ENCODE measurements at regions not wholly inside any gene's neighbourhood (a gene's known extent, or its start where the extent isn't known, plus 50 kb on each side); places are given as distances from the start of the nearest gene placed in this dataset.

DNA sequence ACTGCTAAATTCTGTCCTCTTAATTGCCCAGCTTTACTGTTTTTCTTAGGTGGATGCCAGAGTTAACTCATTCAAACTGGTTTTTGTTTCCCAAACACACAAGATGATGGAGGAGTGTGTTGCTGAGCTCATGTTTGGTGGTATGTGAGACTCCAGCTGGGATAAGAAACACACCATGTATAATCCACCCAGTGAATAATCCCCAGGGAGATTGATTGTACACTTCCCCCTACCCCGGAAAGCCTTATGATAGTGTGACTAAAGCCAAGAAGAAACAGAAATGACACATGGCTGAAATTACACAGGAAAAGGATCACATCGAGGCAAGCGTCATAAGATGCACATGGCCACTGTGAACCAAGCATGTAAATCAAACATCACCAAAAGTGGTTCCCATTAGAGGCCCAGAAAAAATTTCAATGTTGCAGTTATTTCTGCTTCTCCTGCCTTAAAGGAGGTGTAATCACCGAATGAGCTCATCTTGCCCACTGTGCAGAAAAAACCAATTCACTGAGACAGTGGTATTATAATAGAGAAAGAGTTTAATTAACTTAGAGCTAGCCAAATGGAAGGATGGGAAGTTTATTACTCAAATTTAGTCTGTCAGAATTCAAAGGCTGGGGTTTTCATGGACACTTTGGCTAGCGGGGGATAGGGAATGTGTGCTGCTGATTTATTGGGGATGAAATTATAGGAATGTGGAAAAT lies 56.7 kb upstream of the MAGI1 start:
- Histone ChIP-seq H3K79me1 (ENCODE audit: low read length) (no peaks in the 10 kb centered on the region), H3K4me3 (ENCODE audit: low read length) (no peak overlapping the region), H3K79me2 (ENCODE audit: control insufficient read depth, insufficient read depth, low read length) (no peaks in the 10 kb centered on the region), H3K4ac (ENCODE audit: low read depth, low read length) (no peak overlapping the region), H3K4me2 (ENCODE audit: low read length) (no peak overlapping the region), H4K5ac (ENCODE audit: low read length) (no peak overlapping the region), H3K23ac (ENCODE audit: low read length) (no peak overlapping the region), H2BK120ac (ENCODE audit: low read depth, low read length) (no peak overlapping the region), H3K18ac (ENCODE audit: low read length) (no peak overlapping the region), H3K56ac (ENCODE audit: low read length) (no peak overlapping the region), H2BK15ac (replicated peaks; ENCODE audit: low read depth) (no peak overlapping the region), H3K27ac (ENCODE audit: low read depth, low read length) (no peak overlapping the region), H3K27me3 (ENCODE audit: insufficient read depth, low read length, poor library complexity) (no peaks in the 10 kb centered on the region), H3K9ac (ENCODE audit: low read length) (no peak overlapping the region), H3K4me1 (ENCODE audit: control insufficient read depth, low read depth, low read length) (no peaks in the 10 kb centered on the region), H4K8ac (ENCODE audit: low read depth, low read length) (no peak overlapping the region), H2BK5ac (ENCODE audit: low read length) (no peak overlapping the region), H3K36me3 (ENCODE audit: control insufficient read depth, insufficient read depth, low read length) (no peaks in the 10 kb centered on the region), H2AK5ac (ENCODE audit: low read length) (no peak overlapping the region)
- no peak for DNase-seq
- no CpG with 5 or more reads among the region's 5 CpGs for WGBS (ENCODE audit: extremely low coverage, insufficient coverage, low lambda C conversion rate)

DNA sequence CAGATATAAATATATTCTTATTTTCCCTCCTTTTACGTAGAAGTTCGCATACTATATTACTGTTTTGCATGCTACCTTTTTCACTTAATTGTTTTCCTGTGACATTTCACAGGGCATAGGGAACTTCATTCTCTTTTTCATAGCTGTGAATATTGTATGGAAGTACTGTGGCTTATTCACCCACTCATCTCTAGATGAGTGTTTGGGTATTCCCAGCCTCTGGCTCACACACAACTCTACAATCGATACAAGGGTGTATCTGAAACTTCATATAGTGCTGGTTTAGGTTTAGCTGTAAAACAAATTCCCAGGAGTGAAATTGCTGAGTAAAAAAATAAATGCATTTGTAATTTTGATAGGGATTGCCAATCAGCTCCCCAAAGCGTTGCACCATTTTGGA lies 55.3 kb upstream of the MAGI1 start:
- H3K79me2 ChIP-seq (ENCODE audit: control insufficient read depth, insufficient read depth, low read length), result no peaks in the 10 kb centered on the region
- H3K79me1 ChIP-seq (ENCODE audit: low read length), result no peaks in the 10 kb centered on the region
- H3K4ac ChIP-seq (ENCODE audit: low read depth, low read length), result no peak overlapping the region
- H2BK120ac ChIP-seq (ENCODE audit: low read depth, low read length), result no peak overlapping the region
- no peak overlapping the region for H3K23ac ChIP-seq (ENCODE audit: low read length)
- H3K36me3 ChIP-seq (ENCODE audit: control insufficient read depth, insufficient read depth, low read length), result no peaks in the 10 kb centered on the region
- no peak overlapping the region for H3K56ac ChIP-seq (ENCODE audit: low read length)
- no peak overlapping the region for H2AK5ac ChIP-seq (ENCODE audit: low read length)
- H3K18ac ChIP-seq (ENCODE audit: low read length), result no peak overlapping the region
- no peak overlapping the region for H3K4me3 ChIP-seq (ENCODE audit: low read length)
- H2BK5ac ChIP-seq (ENCODE audit: low read length), result no peak overlapping the region
- H3K9ac ChIP-seq (ENCODE audit: low read length), result no peak overlapping the region
- H3K4me1 ChIP-seq (ENCODE audit: control insufficient read depth, low read depth, low read length), result no peaks in the 10 kb centered on the region
- no peak overlapping the region for H4K8ac ChIP-seq (ENCODE audit: low read depth, low read length)
- no peak overlapping the region for H3K27ac ChIP-seq (ENCODE audit: low read depth, low read length)
- H3K4me2 ChIP-seq (ENCODE audit: low read length), result no peak overlapping the region
- no peak overlapping the region for H4K5ac ChIP-seq (ENCODE audit: low read length)
- no peak for DNase-seq
- no peak overlapping the region for H2BK15ac ChIP-seq (replicated peaks; ENCODE audit: low read depth)
- no CpG with 5 or more reads among the region's 4 CpGs for WGBS (ENCODE audit: extremely low coverage, insufficient coverage, low lambda C conversion rate)
- H3K27me3 ChIP-seq (ENCODE audit: insufficient read depth, low read length, poor library complexity), result no peaks in the 10 kb centered on the region

DNA sequence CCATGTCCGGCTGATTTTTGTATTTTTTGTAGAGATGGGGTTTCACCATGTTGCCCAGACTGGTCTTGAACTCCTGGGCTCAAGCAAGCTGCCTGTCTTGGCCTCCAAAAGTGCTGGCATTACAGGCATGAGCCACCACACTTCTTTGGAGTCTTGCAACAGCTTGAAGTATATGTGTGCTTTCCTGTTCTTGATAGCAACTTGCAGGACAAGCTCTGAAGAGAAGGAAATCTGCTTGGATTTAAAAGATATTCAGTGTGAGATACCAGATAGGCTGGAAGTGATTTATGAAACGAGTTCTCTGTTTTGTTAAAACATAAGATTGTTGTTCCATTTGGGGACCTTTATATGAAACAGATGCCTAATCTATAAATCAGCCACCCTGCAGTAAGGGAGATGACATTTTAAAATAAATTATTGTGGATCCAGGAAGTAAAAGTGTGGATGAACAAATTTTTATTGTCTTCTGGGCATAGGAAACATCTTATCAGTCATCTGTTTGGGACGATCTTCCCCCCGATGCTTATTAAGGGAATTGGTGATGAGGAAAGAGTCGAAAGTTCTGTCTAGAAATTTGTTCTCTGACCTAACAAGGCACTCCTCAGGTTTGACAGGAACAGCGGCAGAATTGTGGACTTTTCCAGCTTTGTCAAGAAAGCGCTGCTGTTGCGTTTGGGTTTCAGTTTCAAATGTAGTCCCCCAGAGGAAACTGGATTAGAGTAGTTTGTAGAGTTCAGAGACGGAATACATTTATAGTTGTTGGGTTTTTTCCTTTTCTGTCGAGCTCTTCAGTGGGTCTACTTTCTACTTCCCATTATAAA lies 53.7 kb upstream of the MAGI1 start:
- WGBS (ENCODE audit: extremely low coverage, insufficient coverage, low lambda C conversion rate), result no CpG with 5 or more reads among the region's 10 CpGs
- no peak overlapping the region for H3K27ac ChIP-seq (ENCODE audit: low read depth, low read length)

More for the DNA sequence above, 53.7 kb upstream of the MAGI1 start:
- H3K18ac ChIP-seq (ENCODE audit: low read length), result no peak overlapping the region
- H3K4me1 ChIP-seq (ENCODE audit: control insufficient read depth, low read depth, low read length), result no peaks in the 10 kb centered on the region
- H3K56ac ChIP-seq (ENCODE audit: low read length), result no peak overlapping the region
- H3K79me2 ChIP-seq (ENCODE audit: control insufficient read depth, insufficient read depth, low read length), result no peaks in the 10 kb centered on the region
- H3K27me3 ChIP-seq (ENCODE audit: insufficient read depth, low read length, poor library complexity), result no peaks in the 10 kb centered on the region
- no peak overlapping the region for H3K4me3 ChIP-seq (ENCODE audit: low read length)
- H3K4ac ChIP-seq (ENCODE audit: low read depth, low read length), result no peak overlapping the region
- H3K79me1 ChIP-seq (ENCODE audit: low read length), result no peaks in the 10 kb centered on the region
- H2BK120ac ChIP-seq (ENCODE audit: low read depth, low read length), result no peak overlapping the region
- H3K36me3 ChIP-seq (ENCODE audit: control insufficient read depth, insufficient read depth, low read length), result no peaks in the 10 kb centered on the region
- H4K8ac ChIP-seq (ENCODE audit: low read depth, low read length), result no peak overlapping the region
- no peak overlapping the region for H3K9ac ChIP-seq (ENCODE audit: low read length)
- no peak overlapping the region for H4K5ac ChIP-seq (ENCODE audit: low read length)
- H3K23ac ChIP-seq (ENCODE audit: low read length), result no peak overlapping the region
- DNase-seq, result no peak
- no peak overlapping the region for H2AK5ac ChIP-seq (ENCODE audit: low read length)
- no peak overlapping the region for H2BK5ac ChIP-seq (ENCODE audit: low read length)
- no peak overlapping the region for H2BK15ac ChIP-seq (replicated peaks; ENCODE audit: low read depth)
- no peak overlapping the region for H3K4me2 ChIP-seq (ENCODE audit: low read length)
